AG04449 (cell line): ENCODE measurements at regions not wholly inside any gene's neighbourhood (a gene's known extent, or its start where the extent isn't known, plus 50 kb on each side); places are given as distances from the start of the nearest gene placed in this dataset.

ENCODE experiments used
- CTCF ChIA-PET: fragments of 350-600 bp; formaldehyde crosslinking; extraction: SDS; loops from one replicate; lab custom pipeline; 2021; ENCODE audit warnings: antibody characterized with exemption; lab: Yijun Ruan, JAX
- POLR2A ChIA-PET: fragments of 400-600, 350-600 bp; formaldehyde crosslinking; extraction: SDS; loops from one replicate; lab custom pipeline; 2020; ENCODE audit warnings: antibody characterized with exemption, inconsistent platforms; lab: Yijun Ruan, JAX
- DNase-seq: peaks from one replicate; pipeline ENCODE4 v3.0.0-alpha.2; 2010; ENCODE audit warnings: low read depth, low spot score
- H3K4me3 ChIP-seq: 2 replicates; pipeline ENCODE4 v1.5.1; 2011; ENCODE audit warnings: low read depth, mild to moderate bottlenecking, control low read depth, low read length
- TF ChIP-seq, protein P1 (sequence below): IDR thresholded peaks from one replicate; pipeline ENCODE4 v1.5.1; 2011; ENCODE audit warnings: mild to moderate bottlenecking, moderate library complexity, low read length, control low read depth, inconsistent platforms; ENCODE audit not compliant: insufficient read depth; ENCODE audit errors: missing control alignments

DNA sequence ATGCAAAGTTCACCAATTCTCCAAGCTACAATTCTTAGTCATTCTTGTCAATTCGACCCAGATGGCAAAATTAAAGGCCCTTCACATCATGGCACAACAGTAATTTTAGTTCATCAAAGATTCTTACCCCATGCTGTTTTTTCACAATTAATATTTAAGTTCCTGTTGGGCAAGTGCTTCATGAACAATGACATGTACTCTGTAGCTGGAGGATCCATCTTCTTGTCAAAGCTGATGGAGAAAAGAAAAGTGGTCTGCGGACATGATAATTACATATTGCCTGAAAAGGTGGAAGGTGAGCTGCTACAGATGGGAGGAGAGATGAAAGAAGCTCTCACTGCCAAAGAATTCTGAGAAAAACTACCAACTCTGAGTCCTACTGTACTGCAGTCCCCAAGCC lies 1370.3 kb upstream of the SLC10A2 start:
- no peak for DNase-seq
- ChIA-PET CTCF (no interaction called here), POLR2A (no interaction called here)
- TF ChIP-seq, protein P1, sequence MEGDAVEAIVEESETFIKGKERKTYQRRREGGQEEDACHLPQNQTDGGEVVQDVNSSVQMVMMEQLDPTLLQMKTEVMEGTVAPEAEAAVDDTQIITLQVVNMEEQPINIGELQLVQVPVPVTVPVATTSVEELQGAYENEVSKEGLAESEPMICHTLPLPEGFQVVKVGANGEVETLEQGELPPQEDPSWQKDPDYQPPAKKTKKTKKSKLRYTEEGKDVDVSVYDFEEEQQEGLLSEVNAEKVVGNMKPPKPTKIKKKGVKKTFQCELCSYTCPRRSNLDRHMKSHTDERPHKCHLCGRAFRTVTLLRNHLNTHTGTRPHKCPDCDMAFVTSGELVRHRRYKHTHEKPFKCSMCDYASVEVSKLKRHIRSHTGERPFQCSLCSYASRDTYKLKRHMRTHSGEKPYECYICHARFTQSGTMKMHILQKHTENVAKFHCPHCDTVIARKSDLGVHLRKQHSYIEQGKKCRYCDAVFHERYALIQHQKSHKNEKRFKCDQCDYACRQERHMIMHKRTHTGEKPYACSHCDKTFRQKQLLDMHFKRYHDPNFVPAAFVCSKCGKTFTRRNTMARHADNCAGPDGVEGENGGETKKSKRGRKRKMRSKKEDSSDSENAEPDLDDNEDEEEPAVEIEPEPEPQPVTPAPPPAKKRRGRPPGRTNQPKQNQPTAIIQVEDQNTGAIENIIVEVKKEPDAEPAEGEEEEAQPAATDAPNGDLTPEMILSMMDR: no peak
- H3K4me3 ChIP-seq: no peak overlapping the region

DNA sequence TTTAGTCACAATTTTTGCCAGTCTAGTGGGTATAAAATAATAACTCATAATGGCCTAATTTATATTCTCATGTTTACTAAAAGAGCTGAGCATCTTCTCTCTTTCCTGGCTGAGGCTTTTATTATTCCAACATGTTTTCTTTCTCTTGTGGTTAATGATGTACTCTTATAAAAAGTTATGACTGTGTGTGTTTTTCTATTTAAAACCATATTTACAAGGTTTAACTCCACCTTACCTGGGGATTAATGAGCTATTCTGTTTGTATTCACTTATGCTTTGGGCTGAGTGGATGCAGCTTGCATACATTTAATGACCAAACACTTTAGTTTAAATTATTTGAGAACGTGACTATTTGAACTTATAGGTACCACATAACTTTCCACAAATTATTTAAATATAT lies 1365.7 kb upstream of the SLC10A2 start:
- no peak for DNase-seq
- TF ChIP-seq, protein P1: no peak
- H3K4me3 ChIP-seq: no peak overlapping the region
- POLR2A ChIA-PET: no interaction called here
- CTCF ChIA-PET: no interaction called here

DNA sequence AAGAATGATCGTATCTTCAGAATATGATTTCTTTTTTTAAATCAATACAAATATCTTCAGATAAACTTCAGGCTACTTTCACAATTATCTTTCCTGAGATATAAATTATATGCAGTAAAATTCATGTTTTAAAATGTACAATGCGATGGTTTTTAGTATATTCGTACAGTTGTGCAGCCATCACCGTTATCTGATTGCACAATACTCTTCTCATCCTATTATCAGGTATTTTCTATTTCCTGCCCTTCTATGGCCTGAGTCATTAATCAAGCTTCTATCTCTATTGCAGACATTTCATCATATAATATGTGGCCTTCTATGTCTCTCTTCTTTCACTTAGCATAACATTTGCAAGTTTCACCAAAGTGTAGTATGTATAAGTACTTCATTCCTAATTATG lies 1360.2 kb upstream of the SLC10A2 start:
- H3K4me3 ChIP-seq: no peak overlapping the region
- ChIA-PET CTCF (no interaction called here), POLR2A (no interaction called here)
- TF ChIP-seq, protein P1: no peak
- DNase-seq: no peak

DNA sequence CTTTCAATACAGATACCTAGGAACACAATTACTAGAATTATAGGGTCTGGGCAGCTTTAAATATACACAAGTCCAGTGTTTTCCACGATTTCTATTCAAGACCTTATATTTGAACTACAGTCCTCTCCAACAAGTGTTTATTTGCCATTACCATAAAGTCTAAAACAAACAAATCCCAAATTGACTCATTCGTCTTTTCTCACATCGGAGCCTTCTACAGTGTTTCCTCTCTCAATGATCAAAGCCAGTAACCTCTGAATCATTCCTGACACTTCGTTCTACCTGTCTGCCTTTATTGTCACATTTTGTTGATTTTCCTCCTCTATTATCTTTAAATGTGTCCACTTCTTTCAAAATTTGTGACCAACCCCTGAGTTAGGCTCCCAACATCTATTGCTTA lies 1356.5 kb upstream of the SLC10A2 start:
- POLR2A ChIA-PET: no interaction called here

DNA sequence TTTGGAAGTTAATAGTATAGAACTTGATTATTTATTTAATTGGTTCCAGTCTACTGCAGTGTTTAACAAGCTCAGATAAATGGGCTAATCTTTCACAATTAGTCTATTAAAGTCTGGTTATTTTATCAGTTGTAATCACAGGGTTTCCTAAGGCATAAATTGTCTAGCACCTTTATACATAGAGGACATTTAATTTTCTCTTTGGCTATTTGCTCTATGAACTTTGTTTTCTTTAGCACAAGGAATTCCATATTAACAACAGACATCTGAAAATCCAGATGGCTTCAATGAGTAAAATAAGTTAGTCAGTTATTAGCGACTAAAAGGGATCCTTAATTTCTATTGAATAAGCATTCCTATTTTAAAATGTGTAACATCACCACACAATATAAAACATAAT lies 1350.8 kb upstream of the SLC10A2 start:
- POLR2A ChIA-PET: no interaction called here
- no peak overlapping the region for H3K4me3 ChIP-seq
- TF ChIP-seq, protein P1: no peak

More for the DNA sequence above, 1356.5 kb upstream of the SLC10A2 start:
- TF ChIP-seq, protein P1: no peak
- no peak for DNase-seq
- CTCF ChIA-PET: no interaction called here
- no peak overlapping the region for H3K4me3 ChIP-seq

DNA sequence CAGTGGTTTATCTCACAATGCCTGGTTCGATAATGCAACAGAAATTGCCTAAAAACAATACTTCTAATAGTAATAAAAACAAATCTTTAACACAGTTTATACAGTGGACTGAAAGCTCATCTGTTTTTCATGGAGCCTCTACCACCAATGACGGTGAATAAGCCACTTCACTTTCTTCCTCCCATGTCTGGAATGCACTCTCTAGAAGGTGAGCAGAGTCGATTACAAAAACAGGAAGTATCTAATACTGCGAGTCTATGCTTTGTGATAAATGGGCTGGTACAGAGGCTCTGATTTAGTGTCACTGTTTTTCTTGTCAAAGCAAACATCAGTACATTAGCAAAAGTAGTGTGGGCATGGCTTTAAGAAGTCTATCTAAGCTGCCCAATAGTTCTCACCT lies 1348.6 kb upstream of the SLC10A2 start:
- H3K4me3 ChIP-seq: no peak overlapping the region
- CTCF ChIA-PET: no interaction called here
- TF ChIP-seq, protein P1: no peak
- POLR2A ChIA-PET: no interaction called here
- DNase-seq: no peak

More for the DNA sequence above, 1350.8 kb upstream of the SLC10A2 start:
- no peak for DNase-seq
- CTCF ChIA-PET: no interaction called here
